Endothelial cell of umbilical vein (primary cell): ENCODE measurements at regions not wholly inside any gene's neighbourhood (a gene's known extent, or its start where the extent isn't known, plus 50 kb on each side); places are given as distances from the start of the nearest gene placed in this dataset.

Source experiments
- BruUV-seq: library from RNA; stranded (reverse); fragments of 400-500 nt; replicated peaks from 2 replicates; lab custom pipeline; 2021; lab: Mats Ljungman, UMichigan
- CTCF ChIA-PET: fragments of 300-600, 350-600 bp; sonication (Branson Sonifier 250); formaldehyde crosslinking; loops from one replicate; lab custom pipeline; 2021; ENCODE audit warnings: antibody characterized with exemption, inconsistent platforms; lab: Charles Lee
- POLR2A ChIA-PET: fragments of 300-600, 350-600 bp; sonication (Branson Sonifier 250); formaldehyde crosslinking; loops from one replicate; lab custom pipeline; 2021; ENCODE audit warnings: antibody characterized with exemption, inconsistent platforms; lab: Charles Lee
- DNase-seq: peaks from one replicate; pipeline ENCODE4 v3.0.0-alpha.2; 2011; ENCODE audit warnings: low read depth, low spot score
- FAIRE-seq: peaks from 2 replicates; lab custom pipeline; 2011; peaks lifted over from hg19 to GRCh38; lab: Jason Lieb, UNC
- H2AFZ ChIP-seq: 2 replicates; pipeline ENCODE4 v1.6.0; 2012; ENCODE audit warnings: low read depth, low read length, control low read depth, inconsistent platforms
- H3K27ac ChIP-seq: 2 replicates; pipeline ENCODE4 v1.5.1; 2011; ENCODE audit warnings: low read depth, mild to moderate bottlenecking, control low read depth, low read length, moderate library complexity; ENCODE audit not compliant: insufficient read depth
- H3K27me3 ChIP-seq, 2 experiments: 2 replicates each; pipeline versions ENCODE4 v1.6.0 to v1.6.1; 2011; ENCODE audit warnings: low read length in 2 of 2, mixed read lengths in 1 of 2; ENCODE audit not compliant: control insufficient read depth in 2 of 2, insufficient read depth in 2 of 2
- H3K36me3 ChIP-seq, 2 experiments: 2 replicates in 1 of 2; 3 replicates in 1 of 2; pipeline ENCODE4 v1.5.1; 2011; ENCODE audit warnings: low read length in 2 of 2, mild to moderate bottlenecking in 1 of 2, moderate library complexity in 1 of 2; ENCODE audit not compliant: control insufficient read depth in 2 of 2, insufficient read depth in 2 of 2; ENCODE audit errors: extremely low read depth in 1 of 2
- H3K4me1 ChIP-seq: 3 replicates; pipeline ENCODE4 v1.5.1; 2011; ENCODE audit warnings: mild to moderate bottlenecking, low read length; ENCODE audit not compliant: control insufficient read depth, insufficient read depth; ENCODE audit errors: extremely low read depth
- H3K4me2 ChIP-seq: 2 replicates; pipeline ENCODE4 v1.6.1; 2011; ENCODE audit warnings: low read length, control low read depth, mixed read lengths; ENCODE audit not compliant: insufficient read depth
- H3K4me3 ChIP-seq, 3 experiments: fragments of 200-600 bp in 1 of 3; sonication (generic), shearing (Covaris generic) in 1 of 3; replicated peaks in 1 of 3; 2 replicates each; pipeline ENCODE4 v1.5.1; 2011 to 2016; ENCODE audit warnings: control low read depth in 3 of 3, low read length in 3 of 3, mild to moderate bottlenecking in 2 of 3, inconsistent platforms in 1 of 3, low read depth in 1 of 3, moderate library complexity in 1 of 3; ENCODE audit not compliant: insufficient read depth in 1 of 3
- H3K79me2 ChIP-seq: 2 replicates; pipeline ENCODE4 v1.6.0; 2012; ENCODE audit warnings: low read length, inconsistent platforms; ENCODE audit not compliant: control insufficient read depth, insufficient read depth
- H3K9ac ChIP-seq: replicated peaks from 2 replicates; pipeline ENCODE3; 2011; ENCODE audit warnings: low read length, control low read depth; ENCODE audit not compliant: insufficient read depth; ENCODE audit errors: extremely low read depth
- H3K9me1 ChIP-seq: replicated peaks from 3 replicates; pipeline ENCODE4 v1.6.0; 2011; ENCODE audit warnings: mild to moderate bottlenecking, low read length; ENCODE audit not compliant: control insufficient read depth, insufficient read depth; ENCODE audit errors: extremely low read depth
- H3K9me3 ChIP-seq: replicated peaks from 2 replicates; pipeline ENCODE4 v1.5.1; 2012; ENCODE audit warnings: low read length, inconsistent platforms; ENCODE audit not compliant: control insufficient read depth, insufficient read depth
- H4K20me1 ChIP-seq: replicated peaks from 2 replicates; pipeline ENCODE3; 2011; ENCODE audit warnings: mild to moderate bottlenecking, low read length; ENCODE audit not compliant: control insufficient read depth, insufficient read depth; ENCODE audit errors: extremely low read depth
- EZH2 ChIP-seq: IDR thresholded peaks from 2 replicates; pipeline ENCODE4 v1.6.1; 2012; ENCODE audit warnings: borderline replicate concordance, low read depth, mild to moderate bottlenecking, moderate library complexity, low read length, inconsistent platforms; ENCODE audit not compliant: severe bottlenecking
- GATA2 ChIP-seq: IDR thresholded peaks from 2 replicates; pipeline ENCODE4 v1.7.0; 2011; ENCODE audit warnings: low read depth, mild to moderate bottlenecking, moderate library complexity, mixed read lengths, low read length; ENCODE audit not compliant: insufficient read length, insufficient read depth
- JUN ChIP-seq: IDR thresholded peaks from 2 replicates; pipeline ENCODE4 v1.6.1; 2011; ENCODE audit warnings: borderline replicate concordance, low read depth; ENCODE audit not compliant: insufficient read length, insufficient read depth
- POLR2AphosphoS5 ChIP-seq: IDR thresholded peaks from 2 replicates; pipeline ENCODE4 v1.6.1; 2012; ENCODE audit warnings: low read depth, mild to moderate bottlenecking, control low read depth, low read length, moderate library complexity; ENCODE audit not compliant: insufficient read depth
- dilution Hi-C: fragments of 300-500 bp; cut with MboI; formaldehyde crosslinking; loops from one replicate; pipeline ENCODE4 v1.15.0; 2019; ENCODE audit warnings: low sequenced_read_pairs; ENCODE audit not compliant: extremely low pct_ligation_motif_present
- intact Hi-C: fragments of 100-400 bp; cut with micrococcal nuclease; formaldehyde crosslinking; loops from one replicate; pipeline ENCODE4 v1.10.0; 2022
- TF ChIP-seq, protein P1 (sequence below): IDR thresholded peaks from 2 replicates; pipeline ENCODE4 v1.6.1; 2011; ENCODE audit not compliant: insufficient read depth, insufficient read length

GRCh38 chrX:9293051-9293496 lies 171.8 kb upstream of the TBL1X start:
- Histone ChIP-seq H3K4me3 (no peak overlapping the region), H3K36me3 (no peaks in the 10 kb centered on the region), H4K20me1 (no peaks in the 10 kb centered on the region), H3K9ac (no peak overlapping the region), H3K79me2 (no peaks in the 10 kb centered on the region), H3K4me1 (no peaks in the 10 kb centered on the region), H3K9me1 (no peaks in the 10 kb centered on the region), H3K27ac (no peak overlapping the region), H3K9me3 (no peaks in the 10 kb centered on the region), H2AFZ (no peak overlapping the region), H3K27me3 (peaks cover 13 to 14% of the 10 kb centered on the region in 2 experiments), H3K4me2 (no peak overlapping the region)
- no TSS peak for BruUV-seq
- FAIRE-seq (no peak), DNase-seq (no peak)
- POLR2A ChIA-PET, result no interaction called here
- dilution Hi-C loops, result no loop called here
- CTCF ChIA-PET, result no interaction called here
- intact Hi-C loops, result no loop called here
- no peak for TF ChIP-seq POLR2AphosphoS5
- TF ChIP-seq EZH2, result peak; percentile 28

GRCh38 chrX:9293903-9294302 lies 171.0 kb upstream of the TBL1X start:
- Histone ChIP-seq H3K27me3 (peaks cover 13 to 14% of the 10 kb centered on the region in 2 experiments), H3K9me1 (no peaks in the 10 kb centered on the region), H3K36me3 (no peaks in the 10 kb centered on the region), H3K4me3 (no peak overlapping the region), H3K9ac (no peak overlapping the region), H4K20me1 (no peaks in the 10 kb centered on the region), H3K4me2 (no peak overlapping the region), H3K79me2 (no peaks in the 10 kb centered on the region), H3K9me3 (no peaks in the 10 kb centered on the region), H3K27ac (no peak overlapping the region), H3K4me1 (no peaks in the 10 kb centered on the region), H2AFZ (no peak overlapping the region)
- no peak for DNase-seq
- ChIA-PET POLR2A (no interaction called here), CTCF (no interaction called here)
- no TSS peak for BruUV-seq
- TF ChIP-seq, protein P1, sequence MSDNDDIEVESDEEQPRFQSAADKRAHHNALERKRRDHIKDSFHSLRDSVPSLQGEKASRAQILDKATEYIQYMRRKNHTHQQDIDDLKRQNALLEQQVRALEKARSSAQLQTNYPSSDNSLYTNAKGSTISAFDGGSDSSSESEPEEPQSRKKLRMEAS, result no peak
- TF ChIP-seq POLR2AphosphoS5 (no peak), GATA2 (no peak), EZH2 (no peak), JUN (no peak)
- intact Hi-C loops (no loop called here), dilution Hi-C loops (no loop called here)
- no peak for FAIRE-seq
